ENCODE measurements at regions not wholly inside any gene's neighbourhood (a gene's known extent, or its start where the extent isn't known, plus 50 kb on each side); places are given as distances from the start of the nearest gene placed in this dataset.

DNA sequence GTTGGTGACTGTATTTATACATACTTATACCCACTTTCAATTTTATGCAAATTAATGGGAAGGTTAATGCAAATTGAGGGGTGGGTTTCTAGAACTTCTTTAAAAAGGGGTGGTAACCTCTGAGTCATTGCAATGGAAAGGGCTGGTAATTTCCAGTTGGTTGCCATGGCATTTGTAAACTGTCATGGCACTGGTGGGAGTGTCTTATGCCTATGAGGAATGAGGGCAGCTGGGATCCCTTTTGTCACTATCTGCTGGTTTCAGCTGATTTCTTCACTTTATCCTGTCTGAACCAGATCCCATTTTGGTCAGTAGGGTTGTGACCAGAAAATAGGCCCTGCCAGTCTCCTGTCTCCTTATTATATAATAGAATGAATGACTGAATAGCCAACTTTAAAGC, 1006.7 kb upstream of the GOT2 start:
- intact Hi-C loops (cut with micrococcal nuclease) (no loop called here), in situ Hi-C loops (cut with MboI) (no loop called here)
- BruUV-seq (replicated peaks), result no TSS peak
- Histone ChIP-seq H3K9ac (ENCODE audit: insufficient read depth in 1 of 2, low read depth in 2 of 2, low read length in 2 of 2) (no peak overlapping the region), H3K4me1 (replicated peaks in 1 of 2; ENCODE audit: control insufficient read depth in 2 of 2, insufficient read depth in 2 of 2, low read length in 2 of 2) (no peaks in the 10 kb centered on the region), H3K79me2 (ENCODE audit: control insufficient read depth, insufficient read depth, low read length) (no peaks in the 10 kb centered on the region), H3K27me3 (ENCODE audit: control insufficient read depth in 2 of 2, insufficient read depth in 2 of 2, low read length in 2 of 2) (no peaks in the 10 kb centered on the region), H3K4me2 (ENCODE audit: insufficient read depth, low read length) (no peak overlapping the region), H3K27ac (ENCODE audit: extremely low read depth, low read depth, low read length) (no peak overlapping the region), H3K9me3 (replicated peaks; ENCODE audit: control insufficient read depth, insufficient read depth, low read depth, low read length) (no peaks in the 10 kb centered on the region), H4K20me1 (replicated peaks; ENCODE audit: control insufficient read depth, insufficient read depth, low read length) (no peaks in the 10 kb centered on the region), H2AFZ (ENCODE audit: low read depth, low read length) (no peak overlapping the region), H3K4me3 (no peak overlapping the region), H3K9me1 (ENCODE audit: control insufficient read depth, insufficient read depth, low read length) (no peaks in the 10 kb centered on the region), H3K36me3 (ENCODE audit: control insufficient read depth, insufficient read depth, low read length) (no peaks in the 10 kb centered on the region)
- FAIRE-seq (no peak), DNase-seq (ENCODE audit: extremely low read depth in 1 of 4, low spot score in 3 of 4) (no peak), ATAC-seq (no peak)
- CTCF ChIA-PET (ENCODE audit: low intra/inter-chr PET ratio), result no interaction called here
- no peak for TF ChIP-seq E2F5 (CRISPR knock-in tag; IDR thresholded peaks at IDR 0.05)
- no peak for TF ChIP-seq CBFB (CRISPR knock-in tag; IDR thresholded peaks at IDR 0.05)
- TF ChIP-seq ASH1L (IDR thresholded peaks at IDR 0.05; ENCODE audit: borderline replicate concordance, low read depth, partially characterized antibody), result no peak
- TF ChIP-seq NFYB (IDR thresholded peaks at IDR 0.05; ENCODE audit: extremely low read depth, insufficient read length), result no peak
- TF ChIP-seq ZNF239 (CRISPR knock-in tag; IDR thresholded peaks at IDR 0.05), result no peak
- no peak for TF ChIP-seq KAT8 (IDR thresholded peaks at IDR 0.05; ENCODE audit: low read depth)
- TF ChIP-seq, protein P1, sequence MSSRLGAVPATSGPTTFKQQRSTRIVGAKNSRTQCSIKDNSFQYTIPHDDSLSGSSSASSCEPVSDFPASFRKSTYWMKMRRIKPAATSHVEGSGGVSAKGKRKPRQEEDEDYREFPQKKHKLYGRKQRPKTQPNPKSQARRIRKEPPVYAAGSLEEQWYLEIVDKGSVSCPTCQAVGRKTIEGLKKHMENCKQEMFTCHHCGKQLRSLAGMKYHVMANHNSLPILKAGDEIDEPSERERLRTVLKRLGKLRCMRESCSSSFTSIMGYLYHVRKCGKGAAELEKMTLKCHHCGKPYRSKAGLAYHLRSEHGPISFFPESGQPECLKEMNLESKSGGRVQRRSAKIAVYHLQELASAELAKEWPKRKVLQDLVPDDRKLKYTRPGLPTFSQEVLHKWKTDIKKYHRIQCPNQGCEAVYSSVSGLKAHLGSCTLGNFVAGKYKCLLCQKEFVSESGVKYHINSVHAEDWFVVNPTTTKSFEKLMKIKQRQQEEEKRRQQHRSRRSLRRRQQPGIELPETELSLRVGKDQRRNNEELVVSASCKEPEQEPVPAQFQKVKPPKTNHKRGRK (tag; IDR thresholded peaks at IDR 0.05), result no peak
- TF ChIP-seq POLR2AphosphoS5 (IDR thresholded peaks at IDR 0.05; ENCODE audit: control insufficient read depth, insufficient read depth, low read depth, low read length), result no peak
- no peak for TF ChIP-seq PURB (CRISPR knock-in tag; IDR thresholded peaks at IDR 0.05; ENCODE audit: low read depth)
- TF ChIP-seq FOXA3 (CRISPR knock-in tag; conservative IDR thresholded peaks at IDR 0.05 in 1 of 2, IDR thresholded peaks at IDR 0.05 in 1 of 2), result no peak
- TF ChIP-seq NUFIP1 (IDR thresholded peaks at IDR 0.05; ENCODE audit: partially characterized antibody), result no peak
- TF ChIP-seq USF1 (CRISPR knock-in tag; IDR thresholded peaks at IDR 0.05), result no peak
- TF ChIP-seq ZNF444 (CRISPR knock-in tag; IDR thresholded peaks at IDR 0.05), result no peak
- TF ChIP-seq ZNF561 (CRISPR knock-in tag; conservative IDR thresholded peaks at IDR 0.05), result no peak
- no peak for TF ChIP-seq ZNF24 (IDR thresholded peaks at IDR 0.05)
- no peak for TF ChIP-seq THRAP3 (IDR thresholded peaks at IDR 0.05; ENCODE audit: borderline replicate concordance)
- no peak for TF ChIP-seq HCFC1 (IDR thresholded peaks at IDR 0.05; ENCODE audit: low read depth, low read length)
- POLR2A ChIA-PET, result no interaction called here
